Activated naive CD4-positive, alpha-beta T cell treated with anti-CD3 and anti-CD28 coated beads for 36 hours (primary cell): ENCODE measurements at regions not wholly inside any gene's neighbourhood (a gene's known extent, or its start where the extent isn't known, plus 50 kb on each side); places are given as distances from the start of the nearest gene placed in this dataset.

Source experiments
- CTCF ChIA-PET: fragments of 350-600 bp; sonication (Branson Sonifier 250); formaldehyde crosslinking; loops from one replicate; lab custom pipeline; 2021; ENCODE audit warnings: antibody characterized with exemption; lab: Charles Lee
- DNase-seq: peaks from one replicate; pipeline ENCODE4 v3.0.0-alpha.2; 2020
- H3K27ac Mint-ChIP-seq: one replicate; pipeline ENCODE4 v1.8.0; 2021; ENCODE audit warnings: mild to moderate bottlenecking, mixed read lengths
- H3K27me3 Mint-ChIP-seq: one replicate; pipeline ENCODE4 v1.8.0; 2021; ENCODE audit warnings: low read depth, mixed read lengths
- H3K36me3 Mint-ChIP-seq: one replicate; pipeline ENCODE4 v1.8.0; 2021; ENCODE audit warnings: low read depth, mixed read lengths
- H3K4me1 Mint-ChIP-seq: one replicate; pipeline ENCODE4 v1.8.0; 2021; ENCODE audit warnings: low read depth, mixed read lengths
- H3K4me3 Mint-ChIP-seq: one replicate; pipeline ENCODE4 v1.8.0; 2021; ENCODE audit warnings: mild to moderate bottlenecking, moderate library complexity, mixed read lengths
- H3K9me3 Mint-ChIP-seq: one replicate; pipeline ENCODE4 v1.8.0; 2021; ENCODE audit warnings: mixed read lengths
- intact Hi-C: fragments of 100-400 bp; cut with micrococcal nuclease; formaldehyde crosslinking; loops from one replicate; pipeline ENCODE4 v1.15.1; 2023

- Mint-ChIP-seq H3K36me3 (peaks cover 3% of the 10 kb centered on the region), H3K27ac (no peak overlapping the region), H3K4me3 (no peak overlapping the region), H3K9me3 (peaks cover 23% of the 10 kb centered on the region), H3K27me3 (no peaks in the 10 kb centered on the region), H3K4me1 (no peaks in the 10 kb centered on the region)
- intact Hi-C loops, result no loop called here
- CTCF ChIA-PET, result no interaction called here
- DNase-seq, result no peak
These were observed 98.9 kb upstream of the SLC5A12 start for GRCh38 chr11:26820739-26821138.

GRCh38 chr11:26823963-26824362 is 102.1 kb upstream of the SLC5A12 start:
- H3K27me3 Mint-ChIP-seq, result no peaks in the 10 kb centered on the region
- H3K4me3 Mint-ChIP-seq, result no peak overlapping the region
- CTCF ChIA-PET, result no interaction called here
- H3K36me3 Mint-ChIP-seq, result peaks cover 3% of the 10 kb centered on the region
- H3K27ac Mint-ChIP-seq, result no peak overlapping the region
- no peak for DNase-seq
- H3K4me1 Mint-ChIP-seq, result no peaks in the 10 kb centered on the region
- H3K9me3 Mint-ChIP-seq, result peaks cover 21% of the 10 kb centered on the region
- intact Hi-C loops, result no loop called here

- DNase-seq, result no peak
- peaks cover 20% of the 10 kb centered on the region for H3K9me3 Mint-ChIP-seq
- CTCF ChIA-PET, result no interaction called here
- intact Hi-C loops, result no loop called here
- H3K4me1 Mint-ChIP-seq, result no peaks in the 10 kb centered on the region
- H3K36me3 Mint-ChIP-seq, result peaks cover 3% of the 10 kb centered on the region
- H3K4me3 Mint-ChIP-seq, result no peak overlapping the region
- no peak overlapping the region for H3K27ac Mint-ChIP-seq
- H3K27me3 Mint-ChIP-seq, result no peaks in the 10 kb centered on the region
These were observed 105.8 kb upstream of the SLC5A12 start for GRCh38 chr11:26827567-26828081.

- Mint-ChIP-seq H3K4me3 (no peak overlapping the region), H3K27ac (no peak overlapping the region), H3K36me3 (peaks cover 3% of the 10 kb centered on the region), H3K27me3 (no peaks in the 10 kb centered on the region), H3K4me1 (no peaks in the 10 kb centered on the region), H3K9me3 (peaks cover 14% of the 10 kb centered on the region)
- intact Hi-C loops, result no loop called here
- CTCF ChIA-PET, result no interaction called here
- DNase-seq, result no peak
These were observed 106.4 kb upstream of the SLC5A12 start for GRCh38 chr11:26828288-26828687.

GRCh38 chr11:26830218-26830617 is 108.4 kb upstream of the SLC5A12 start:
- Mint-ChIP-seq H3K9me3 (peaks cover 2% of the 10 kb centered on the region), H3K27ac (no peak overlapping the region), H3K27me3 (no peaks in the 10 kb centered on the region), H3K4me1 (no peaks in the 10 kb centered on the region), H3K4me3 (no peak overlapping the region), H3K36me3 (no peaks in the 10 kb centered on the region)
- no peak for DNase-seq
- CTCF ChIA-PET, result interaction anchor here (0.5 to 0.7 kb wide), 2 partner anchors 48 to 87 kb away, joined by 4 to 5 read pairs; no protein-coding TSS in a partner anchor
- intact Hi-C loops, result no loop called here

- CTCF ChIA-PET, result interaction anchor here (0.7 kb wide), 1 partner anchor 48 kb away, joined by 5 read pairs; no protein-coding TSS in a partner anchor
- intact Hi-C loops, result no loop called here
- Mint-ChIP-seq H3K4me1 (no peaks in the 10 kb centered on the region), H3K27ac (no peak overlapping the region), H3K4me3 (no peak overlapping the region), H3K27me3 (no peaks in the 10 kb centered on the region), H3K9me3 (peaks cover 2% of the 10 kb centered on the region), H3K36me3 (no peaks in the 10 kb centered on the region)
- no peak for DNase-seq
These were observed 108.9 kb upstream of the SLC5A12 start for GRCh38 chr11:26830757-26831156.

- H3K36me3 Mint-ChIP-seq, result no peaks in the 10 kb centered on the region
These were observed 112.7 kb upstream of the SLC5A12 start for GRCh38 chr11:26834601-26835000.

GRCh38 chr11:26835611-26836010 is 113.8 kb upstream of the SLC5A12 start:
- Mint-ChIP-seq H3K4me1 (no peaks in the 10 kb centered on the region), H3K4me3 (no peak overlapping the region), H3K27ac (no peak overlapping the region), H3K27me3 (no peaks in the 10 kb centered on the region), H3K36me3 (no peaks in the 10 kb centered on the region), H3K9me3 (no peaks in the 10 kb centered on the region)
- intact Hi-C loops, result no loop called here
- DNase-seq, result no peak
- CTCF ChIA-PET, result no interaction called here

More at GRCh38 chr11:26834601-26835000, 112.7 kb upstream of the SLC5A12 start:
- Mint-ChIP-seq H3K9me3 (peaks cover 2% of the 10 kb centered on the region), H3K27me3 (no peaks in the 10 kb centered on the region), H3K4me3 (no peak overlapping the region), H3K4me1 (no peaks in the 10 kb centered on the region), H3K27ac (no peak overlapping the region)
- CTCF ChIA-PET, result no interaction called here
- no peak for DNase-seq
- intact Hi-C loops, result no loop called here

GRCh38 chr11:26837154-26837553 is 115.3 kb upstream of the SLC5A12 start:
- no peak for DNase-seq
- CTCF ChIA-PET, result no interaction called here
- intact Hi-C loops, result no loop called here
- Mint-ChIP-seq H3K27me3 (no peaks in the 10 kb centered on the region), H3K4me3 (no peak overlapping the region), H3K36me3 (no peaks in the 10 kb centered on the region), H3K27ac (no peak overlapping the region), H3K9me3 (no peaks in the 10 kb centered on the region), H3K4me1 (no peaks in the 10 kb centered on the region)

- Mint-ChIP-seq H3K27me3 (no peaks in the 10 kb centered on the region), H3K36me3 (no peaks in the 10 kb centered on the region), H3K9me3 (no peaks in the 10 kb centered on the region), H3K27ac (no peak overlapping the region), H3K4me1 (no peaks in the 10 kb centered on the region), H3K4me3 (no peak overlapping the region)
- CTCF ChIA-PET, result no interaction called here
- intact Hi-C loops, result no loop called here
- DNase-seq, result no peak
These were observed 118.2 kb upstream of the SLC5A12 start for GRCh38 chr11:26839911-26840698.

- intact Hi-C loops, result no loop called here
- no peak for DNase-seq
- CTCF ChIA-PET, result no interaction called here
- no peaks in the 10 kb centered on the region for H3K36me3 Mint-ChIP-seq
- H3K27ac Mint-ChIP-seq, result no peak overlapping the region
- no peaks in the 10 kb centered on the region for H3K4me1 Mint-ChIP-seq
- no peaks in the 10 kb centered on the region for H3K9me3 Mint-ChIP-seq
- H3K27me3 Mint-ChIP-seq, result no peaks in the 10 kb centered on the region
- H3K4me3 Mint-ChIP-seq, result no peak overlapping the region
These were observed 120.1 kb upstream of the SLC5A12 start for GRCh38 chr11:26841818-26842473.

- Mint-ChIP-seq H3K4me3 (no peak overlapping the region), H3K4me1 (no peaks in the 10 kb centered on the region), H3K9me3 (no peaks in the 10 kb centered on the region), H3K27me3 (no peaks in the 10 kb centered on the region), H3K27ac (no peak overlapping the region), H3K36me3 (no peaks in the 10 kb centered on the region)
- CTCF ChIA-PET, result no interaction called here
- intact Hi-C loops, result no loop called here
- no peak for DNase-seq
These were observed 120.8 kb upstream of the SLC5A12 start for GRCh38 chr11:26842478-26843282.
